K562 (cell line): ENCODE measurements at regions not wholly inside any gene's neighbourhood (a gene's known extent, or its start where the extent isn't known, plus 50 kb on each side); places are given as distances from the start of the nearest gene placed in this dataset.

Experiments
- ATAC-seq: fragments of 200-7000 bp; cut with Tn5 transposase; 3 replicates; pipeline ENCODE4 v1.9.1; 2020; ENCODE audit warnings: moderate library complexity
- BruUV-seq: library from RNA; stranded (reverse); fragments of 400-500 nt; replicated peaks from 2 replicates; lab custom pipeline; 2021; lab: Mats Ljungman, UMichigan
- CTCF ChIA-PET: fragments of 300-600 bp; formaldehyde crosslinking; extraction: SDS; loops from one replicate; lab custom pipeline; 2021; ENCODE audit warnings: low intra/inter-chr PET ratio; lab: Yijun Ruan, JAX
- POLR2A ChIA-PET: fragments of 300-600, 350-650 bp; sonication (Branson Sonifier 250); formaldehyde crosslinking; extraction: SDS; loops from one replicate; lab custom pipeline; 2021; ENCODE audit warnings: antibody characterized with exemption, inconsistent platforms; lab: Yijun Ruan, JAX
- DNase-seq, 4 experiments: peaks; one replicate each; pipeline versions ENCODE4 v3.0.0 to v3.0.0-alpha.2; 2011 to 2018; ENCODE audit warnings: low spot score in 3 of 4, mixed read lengths in 3 of 4; ENCODE audit errors: extremely low read depth in 1 of 4
- FAIRE-seq: peaks from 2 replicates; lab custom pipeline; 2011; peaks lifted over from hg19 to GRCh38; lab: Jason Lieb, UNC
- H2AFZ ChIP-seq: 2 replicates; pipeline ENCODE4 v1.6.0; 2011; ENCODE audit warnings: low read depth, low read length, control low read depth, inconsistent platforms
- H3K27ac ChIP-seq: fragments of 200-600 bp; 3 replicates; pipeline ENCODE4 v1.8.0; 2011; ENCODE audit warnings: low read depth, mild to moderate bottlenecking, control low read depth, inconsistent platforms, low read length, moderate library complexity, mixed read lengths; ENCODE audit errors: extremely low read depth
- H3K27me3 ChIP-seq, 2 experiments: fragments of 300-600 bp in 1 of 2; 2 replicates in 1 of 2; 3 replicates in 1 of 2; pipeline versions ENCODE4 v1.6.0 to v1.8.0; 2011; ENCODE audit warnings: inconsistent platforms in 2 of 2, low read length in 2 of 2, mild to moderate bottlenecking in 1 of 2, mixed read lengths in 1 of 2, moderate library complexity in 1 of 2; ENCODE audit not compliant: control insufficient read depth in 2 of 2, insufficient read depth in 2 of 2
- H3K36me3 ChIP-seq: fragments of 300-600 bp; 3 replicates; pipeline ENCODE4 v1.8.0; 2011; ENCODE audit warnings: mild to moderate bottlenecking, low read length, inconsistent platforms; ENCODE audit not compliant: control insufficient read depth, insufficient read depth
- H3K4me1 ChIP-seq, 2 experiments: fragments of 200-600 bp in 1 of 2; replicated peaks in 1 of 2; 2 replicates in 1 of 2; 3 replicates in 1 of 2; pipeline versions ENCODE4 v1.5.1 to v1.8.0; 2011; ENCODE audit warnings: inconsistent platforms in 2 of 2, low read length in 2 of 2, mild to moderate bottlenecking in 1 of 2, mixed read lengths in 1 of 2, moderate library complexity in 1 of 2; ENCODE audit not compliant: control insufficient read depth in 2 of 2, insufficient read depth in 2 of 2
- H3K4me2 ChIP-seq: 2 replicates; pipeline ENCODE4 v1.6.1; 2011; ENCODE audit warnings: low read length, control low read depth, inconsistent platforms, mixed read lengths; ENCODE audit not compliant: insufficient read depth
- H3K4me3 ChIP-seq: fragments of 200-600 bp; sonication (generic), shearing (Covaris generic); 2 replicates; pipeline ENCODE4 v1.5.1; 2016; ENCODE audit warnings: control low read depth, inconsistent platforms
- H3K79me2 ChIP-seq: fragments of 200-600 bp; 3 replicates; pipeline ENCODE4 v1.8.0; 2011; ENCODE audit warnings: low read length, inconsistent platforms; ENCODE audit not compliant: control insufficient read depth, insufficient read depth
- H3K9ac ChIP-seq, 2 experiments: 2 replicates each; pipeline versions ENCODE4 v1.6.0 to v1.6.1; 2011; ENCODE audit warnings: low read depth in 2 of 2, low read length in 2 of 2, control low read depth in 1 of 2, inconsistent platforms in 1 of 2, mild to moderate bottlenecking in 1 of 2, mixed read lengths in 1 of 2; ENCODE audit not compliant: insufficient read depth in 1 of 2
- H3K9me1 ChIP-seq: one replicate; pipeline ENCODE4 v1.6.0; 2011; ENCODE audit warnings: inconsistent platforms, mild to moderate bottlenecking, low read length, moderate library complexity; ENCODE audit not compliant: control insufficient read depth, insufficient read depth
- H3K9me3 ChIP-seq: replicated peaks from 2 replicates; pipeline ENCODE4 v1.5.1; 2011; ENCODE audit warnings: low read depth, low read length, inconsistent platforms; ENCODE audit not compliant: control insufficient read depth, insufficient read depth
- H4K20me1 ChIP-seq: replicated peaks from 2 replicates; pipeline ENCODE4 v1.6.1; 2011; ENCODE audit warnings: low read length, inconsistent platforms, mixed read lengths; ENCODE audit not compliant: control insufficient read depth, insufficient read depth
- CREB1 ChIP-seq, 2 experiments: sonication (generic) in 1 of 2; formaldehyde crosslinking in 1 of 2; IDR thresholded peaks; 2 replicates each; pipeline versions ENCODE4 v1.6.1 to v1.8.0; 2012 to 2022; ENCODE audit warnings: inconsistent platforms in 1 of 2, mild to moderate bottlenecking in 1 of 2, missing genetic modification reagents in 1 of 2, moderate library complexity in 1 of 2
- FOXA3 ChIP-seq, 2 experiments: fragments of 450-650 bp in 1 of 2; sonication (generic) in 1 of 2; formaldehyde crosslinking; IDR thresholded peaks in 1 of 2; conservative IDR thresholded peaks in 1 of 2; 2 replicates each; pipeline versions ENCODE4 v1.4.0 to v1.8.0; 2020 to 2022; ENCODE audit warnings: mild to moderate bottlenecking in 2 of 2, missing genetic modification reagents in 1 of 2
- HDAC6 ChIP-seq: IDR thresholded peaks from 2 replicates; pipeline ENCODE4 v1.6.1; 2012; ENCODE audit warnings: low read depth, mild to moderate bottlenecking, control low read depth, inconsistent platforms, low read length, moderate library complexity
- HNRNPLL ChIP-seq: fragments of 200-400 bp; formaldehyde crosslinking; IDR thresholded peaks from 2 replicates; pipeline ENCODE4 v1.6.1; 2017; ENCODE audit warnings: low read length, low read depth, mild to moderate bottlenecking; ENCODE audit not compliant: poor library complexity, severe bottlenecking
- HSF4 ChIP-seq: fragments of 250-450 bp; sonication (Bioruptor Pico); IDR thresholded peaks from 2 replicates; pipeline ENCODE4 v2.1.2; 2022; ENCODE audit warnings: mild to moderate bottlenecking, moderate library complexity, borderline replicate concordance
- MEIS2 ChIP-seq: fragments of 450-650 bp; IDR thresholded peaks from 2 replicates; pipeline ENCODE4 v1.6.1; 2014; ENCODE audit warnings: mild to moderate bottlenecking; ENCODE audit not compliant: partially characterized antibody
- NFYB ChIP-seq: IDR thresholded peaks from 2 replicates; pipeline ENCODE4 v1.6.1; 2011; ENCODE audit warnings: mild to moderate bottlenecking, moderate library complexity; ENCODE audit not compliant: insufficient read length; ENCODE audit errors: extremely low read depth
- NRF1 ChIP-seq, 2 experiments: fragments of 450-650 bp; IDR thresholded peaks in 1 of 2; conservative IDR thresholded peaks in 1 of 2; 2 replicates each; pipeline ENCODE4 v1.6.1; 2014; ENCODE audit warnings: mild to moderate bottlenecking in 2 of 2
- SAP30 ChIP-seq: fragments of 200-600 bp; sonication (generic); IDR thresholded peaks from 2 replicates; pipeline ENCODE4 v1.6.1; 2012; ENCODE audit warnings: borderline replicate concordance, low read depth, mild to moderate bottlenecking, moderate library complexity, low read length, control low read depth, inconsistent platforms; ENCODE audit not compliant: insufficient read depth, poor library complexity, severe bottlenecking
- ZFP1 ChIP-seq: fragments of 450-650 bp; formaldehyde crosslinking; IDR thresholded peaks from 2 replicates; pipeline ENCODE4 v1.4.0; 2020; ENCODE audit warnings: mild to moderate bottlenecking, mixed read lengths
- ZNF57 ChIP-seq: fragments of 450-650 bp; formaldehyde crosslinking; IDR thresholded peaks from 2 replicates; pipeline ENCODE4 v1.4.0; 2020; ENCODE audit warnings: mild to moderate bottlenecking, moderate library complexity
- ZNF740 ChIP-seq, 3 experiments: fragments of 200-800 bp in 1 of 3; sonication (Bioruptor generic) in 1 of 3; sonication (generic) in 1 of 3; formaldehyde crosslinking in 1 of 3; IDR thresholded peaks; 2 replicates each; pipeline versions ENCODE4 v1.6.1 to v1.8.0; 2016 to 2022; ENCODE audit warnings: mild to moderate bottlenecking in 2 of 3, missing compliant biosample characterization in 2 of 3, missing genetic modification characterization in 2 of 3, missing genetic modification reagents in 1 of 3
- WGBS: fragments of 100-300 bp; shearing (Covaris generic); methylation state at CpG from one replicate; pipeline ENCODE4 v1.1.6; 2016; ENCODE audit warnings: low coverage, mixed read lengths; ENCODE audit not compliant: insufficient coverage; ENCODE audit errors: missing lambda C conversion rate; 5-methylcytosine and 5-hydroxymethylcytosine counted together
- in situ Hi-C: fragments of 300-500 bp; cut with MboI; formaldehyde crosslinking; loops from 4 replicates; pipeline ENCODE4 v1.15.0; 2018; ENCODE audit warnings: inconsistent platforms, mixed read lengths
- intact Hi-C: fragments of 100-400 bp; cut with micrococcal nuclease; formaldehyde crosslinking; loops from 2 replicates; pipeline ENCODE4 v1.14.2; 2022

- BruUV-seq, result no TSS peak
- no peaks in the 10 kb centered on the region for H3K4me1 ChIP-seq
- H3K27me3 ChIP-seq, result no peaks in the 10 kb centered on the region; a peak in 1 of 5 replicates
- no peak overlapping the region for H3K27ac ChIP-seq
- FAIRE-seq (no peak), ATAC-seq (no peak), DNase-seq (no peak)
- 3% methylated on average over 5 of the region's 5 CpGs for WGBS
- in situ Hi-C loops, result no loop called here
- H4K20me1 ChIP-seq, result no peaks in the 10 kb centered on the region
- H3K9me3 ChIP-seq, result no peaks in the 10 kb centered on the region
- ChIA-PET POLR2A (no interaction called here), CTCF (no interaction called here)
- no peak overlapping the region for H3K4me2 ChIP-seq
- no peaks in the 10 kb centered on the region for H3K36me3 ChIP-seq
- H2AFZ ChIP-seq, result no peak overlapping the region
- H3K4me3 ChIP-seq, result no peak overlapping the region
- H3K79me2 ChIP-seq, result no peaks in the 10 kb centered on the region
- H3K9me1 ChIP-seq, result no peaks in the 10 kb centered on the region
- no peak for TF ChIP-seq HSF4
- TF ChIP-seq ZNF57, result no peak
- no peak for TF ChIP-seq CREB1 (IDR thresholded peaks at IDR 0.05)
- TF ChIP-seq CREB1 (CRISPR knock-in tag; IDR thresholded peaks at IDR 0.05), result no peak
- TF ChIP-seq NFYB, result no peak
- TF ChIP-seq FOXA3 (CRISPR knock-in tag; conservative IDR thresholded peaks at IDR 0.05 in 1 of 2, IDR thresholded peaks at IDR 0.05 in 1 of 2), result no peak
- TF ChIP-seq ZNF740 (CRISPR knock-in tag; IDR thresholded peaks at IDR 0.05), result no peak
- TF ChIP-seq ZNF740 (tag; IDR thresholded peaks at IDR 0.05), result no peak
- no peak for TF ChIP-seq NRF1 (conservative IDR thresholded peaks at IDR 0.05 in 1 of 2, IDR thresholded peaks at IDR 0.05 in 1 of 2)
- TF ChIP-seq ZFP1 (CRISPR knock-in tag), result no peak
- no peak for TF ChIP-seq MEIS2
- TF ChIP-seq HNRNPLL, result no peak
- no peak for TF ChIP-seq SAP30
- TF ChIP-seq HDAC6, result no peak
- intact Hi-C loops, result no loop called here
- H3K9ac ChIP-seq, result no peak overlapping the region
Measured at GRCh38 chr10:33871061-33871956, 536.8 kb upstream of the NRP1 start.
